B cell (primary cell): ENCODE measurements at regions not wholly inside any gene's neighbourhood (a gene's known extent, or its start where the extent isn't known, plus 50 kb on each side); places are given as distances from the start of the nearest gene placed in this dataset.

Experiments
- ATAC-seq: fragments of 200-7000 bp; cut with Tn5 transposase; one replicate; pipeline ENCODE4 v1.10.0; 2021; ENCODE audit warnings: low read depth, mild to moderate bottlenecking, moderate number of reproducible peaks, moderate library complexity
- CTCF ChIA-PET: fragments of 350-600 bp; sonication (Branson Sonifier 250); formaldehyde crosslinking; loops from one replicate; lab custom pipeline; 2021; ENCODE audit warnings: antibody characterized with exemption, inconsistent platforms; lab: Charles Lee
- POLR2A ChIA-PET: fragments of 350-600 bp; sonication (Branson Sonifier 250); formaldehyde crosslinking; loops from one replicate; lab custom pipeline; 2021; ENCODE audit warnings: antibody characterized with exemption; lab: Charles Lee
- DNase-seq: peaks from one replicate; pipeline ENCODE4 v3.0.0; 2013
- H2AFZ ChIP-seq: 2 replicates; pipeline ENCODE4 v1.6.1; 2012; ENCODE audit warnings: mild to moderate bottlenecking, low read depth, low read length; ENCODE audit not compliant: insufficient read depth, poor library complexity, severe bottlenecking
- H3K27ac ChIP-seq, 2 donors: 1 replicate in 1 of 2; 2 replicates in 1 of 2; pipeline ENCODE4 v1.5.1; 2012 to 2013; ENCODE audit warnings: low read length in 2 of 2, mild to moderate bottlenecking in 2 of 2, moderate library complexity in 1 of 2
- H3K27me3 ChIP-seq, 4 experiments: fragments of 200-600 bp in 1 of 4; sonication (generic) in 1 of 4; replicated peaks in 1 of 4; 1 replicate in 2 of 4; 2 replicates in 2 of 4; pipeline versions ENCODE4 v1.6.1 to v1.7.0; 2013 to 2016; ENCODE audit warnings: low read length in 3 of 4, mild to moderate bottlenecking in 2 of 4, mixed read lengths in 1 of 4, moderate library complexity in 1 of 4; ENCODE audit not compliant: insufficient read depth in 4 of 4, control insufficient read depth in 3 of 4; ENCODE audit errors: control extremely low read depth in 1 of 4
- H3K36me3 ChIP-seq, 2 experiments: replicated peaks in 1 of 2; 1 replicate in 1 of 2; 2 replicates in 1 of 2; pipeline versions ENCODE4 v1.6.1 to v1.7.1; 2013; ENCODE audit warnings: low read length in 1 of 2; ENCODE audit not compliant: insufficient read depth in 2 of 2, control insufficient read depth in 1 of 2; ENCODE audit errors: control extremely low read depth in 1 of 2, extremely low read depth in 1 of 2
- H3K4me1 ChIP-seq, 2 donors: fragments of 200-600 bp in 1 of 2; sonication (generic) in 1 of 2; 1 replicate in 1 of 2; 2 replicates in 1 of 2; pipeline versions ENCODE4 v1.5.1 to v1.6.1; 2013 to 2017; ENCODE audit warnings: low read length in 2 of 2; ENCODE audit not compliant: control insufficient read depth in 2 of 2, insufficient read depth in 2 of 2
- H3K4me2 ChIP-seq: replicated peaks from 2 replicates; pipeline ENCODE3; 2012; ENCODE audit warnings: mild to moderate bottlenecking, low read depth, low read length; ENCODE audit not compliant: poor library complexity, severe bottlenecking
- H3K4me3 ChIP-seq, 5 experiments: fragments of 200-600 bp in 1 of 5; sonication (generic) in 1 of 5; 1 replicate in 3 of 5; 2 replicates in 2 of 5; pipeline versions ENCODE4 v1.5.1 to v1.7.0; 2011 to 2016; ENCODE audit warnings: low read length in 4 of 5, mild to moderate bottlenecking in 4 of 5, low read depth in 2 of 5, control low read depth in 1 of 5, moderate library complexity in 1 of 5; ENCODE audit not compliant: insufficient read depth in 1 of 5; ENCODE audit errors: control extremely low read depth in 1 of 5, extremely low read depth in 1 of 5
- H3K79me2 ChIP-seq: fragments of 200-600 bp; sonication (generic); one replicate; pipeline ENCODE4 v1.6.0; 2016; ENCODE audit warnings: low read length; ENCODE audit not compliant: control insufficient read depth, insufficient read depth
- H3K9ac ChIP-seq: fragments of 200-600 bp; sonication (generic); 2 replicates; pipeline ENCODE4 v1.6.1; 2017; ENCODE audit warnings: mild to moderate bottlenecking, low read length, moderate library complexity
- H3K9me3 ChIP-seq, 3 donors: one replicate each; pipeline versions ENCODE4 v1.6.1 to v1.7.1; 2013; ENCODE audit warnings: low read length in 2 of 3; ENCODE audit not compliant: control insufficient read depth in 2 of 3, insufficient read depth in 1 of 3; ENCODE audit errors: control extremely low read depth in 1 of 3
- H4K20me1 ChIP-seq: 2 replicates; pipeline ENCODE4 v1.6.0; 2012; ENCODE audit warnings: mild to moderate bottlenecking, low read length; ENCODE audit not compliant: insufficient read depth, control insufficient read depth, poor library complexity, severe bottlenecking
- H3K27ac Mint-ChIP-seq: one replicate; pipeline ENCODE4 v1.8.0; 2021; ENCODE audit warnings: mixed read lengths
- H3K27me3 Mint-ChIP-seq: one replicate; pipeline ENCODE4 v1.8.0; 2021; ENCODE audit warnings: mixed read lengths
- H3K4me1 Mint-ChIP-seq: one replicate; pipeline ENCODE4 v1.8.0; 2021; ENCODE audit warnings: mixed read lengths
- H3K4me3 Mint-ChIP-seq: one replicate; pipeline ENCODE4 v1.8.0; 2021; ENCODE audit warnings: mixed read lengths
- H3K9me3 Mint-ChIP-seq: one replicate; pipeline ENCODE4 v1.8.0; 2022; ENCODE audit warnings: mixed read lengths; ENCODE audit not compliant: insufficient read depth
- EZH2 ChIP-seq: IDR thresholded peaks from 2 replicates; pipeline ENCODE4 v1.6.1; 2012; ENCODE audit warnings: borderline replicate concordance, low read depth, mild to moderate bottlenecking, moderate library complexity, low read length; ENCODE audit not compliant: insufficient read depth, poor library complexity, severe bottlenecking
- WGBS: methylation state at CpG from one replicate; pipeline ENCODE4 v1.1.5; 2013; ENCODE audit warnings: missing lambda C conversion rate; ENCODE audit not compliant: insufficient coverage; 5-methylcytosine and 5-hydroxymethylcytosine counted together
- intact Hi-C: fragments of 100-400 bp; cut with micrococcal nuclease; formaldehyde crosslinking; loops from one replicate; pipeline ENCODE4 v1.10.0; 2022
- TF ChIP-seq, protein P1 (sequence below): fragments of 200-600 bp; IDR thresholded peaks from one replicate; pipeline ENCODE4 v1.8.0; 2022; ENCODE audit warnings: antibody characterized with exemption, mild to moderate bottlenecking

DNA sequence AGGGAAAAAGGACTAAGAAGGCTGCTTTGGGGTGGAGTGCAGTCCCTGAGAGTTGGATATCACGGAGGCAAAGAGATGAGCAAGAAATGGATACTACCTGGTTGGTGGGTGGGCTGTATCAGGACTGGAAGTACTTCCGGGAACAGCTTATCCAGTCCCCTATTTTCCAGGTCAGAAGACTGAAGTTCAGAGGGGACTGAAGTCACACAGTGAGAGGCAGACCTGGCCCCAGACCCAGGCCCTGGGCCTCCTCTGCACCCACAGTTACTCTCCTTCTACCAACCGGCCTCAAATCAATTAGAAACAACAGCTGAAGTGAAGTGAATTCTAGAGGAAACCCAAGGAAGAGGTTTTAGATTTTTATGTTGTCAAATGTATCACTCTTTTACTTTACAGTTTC is 93.6 kb upstream of the ALDH1B1 start:
- Histone ChIP-seq H3K4me1 (no peaks in the 10 kb centered on the region), H3K36me3 (no peaks in the 10 kb centered on the region), H3K4me2 (no peak overlapping the region), H2AFZ (no peak overlapping the region), H3K79me2 (no peaks in the 10 kb centered on the region), H3K9ac (no peak overlapping the region), H3K4me3 (no peak overlapping the region), H4K20me1 (no peaks in the 10 kb centered on the region), H3K27me3 (peaks cover 0 to 3% (median 0%) of the 10 kb centered on the region in 4 experiments), H3K9me3 (no peaks in the 10 kb centered on the region), H3K27ac (no peak overlapping the region)
- no peak for TF ChIP-seq EZH2
- TF ChIP-seq, protein P1, sequence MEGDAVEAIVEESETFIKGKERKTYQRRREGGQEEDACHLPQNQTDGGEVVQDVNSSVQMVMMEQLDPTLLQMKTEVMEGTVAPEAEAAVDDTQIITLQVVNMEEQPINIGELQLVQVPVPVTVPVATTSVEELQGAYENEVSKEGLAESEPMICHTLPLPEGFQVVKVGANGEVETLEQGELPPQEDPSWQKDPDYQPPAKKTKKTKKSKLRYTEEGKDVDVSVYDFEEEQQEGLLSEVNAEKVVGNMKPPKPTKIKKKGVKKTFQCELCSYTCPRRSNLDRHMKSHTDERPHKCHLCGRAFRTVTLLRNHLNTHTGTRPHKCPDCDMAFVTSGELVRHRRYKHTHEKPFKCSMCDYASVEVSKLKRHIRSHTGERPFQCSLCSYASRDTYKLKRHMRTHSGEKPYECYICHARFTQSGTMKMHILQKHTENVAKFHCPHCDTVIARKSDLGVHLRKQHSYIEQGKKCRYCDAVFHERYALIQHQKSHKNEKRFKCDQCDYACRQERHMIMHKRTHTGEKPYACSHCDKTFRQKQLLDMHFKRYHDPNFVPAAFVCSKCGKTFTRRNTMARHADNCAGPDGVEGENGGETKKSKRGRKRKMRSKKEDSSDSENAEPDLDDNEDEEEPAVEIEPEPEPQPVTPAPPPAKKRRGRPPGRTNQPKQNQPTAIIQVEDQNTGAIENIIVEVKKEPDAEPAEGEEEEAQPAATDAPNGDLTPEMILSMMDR: no peak
- 82% methylated on average over 1 of the region's 3 CpGs for WGBS
- DNase-seq (no peak), ATAC-seq (no peak)
- H3K4me3 Mint-ChIP-seq: no peak overlapping the region
- peaks cover 13% of the 10 kb centered on the region for H3K27me3 Mint-ChIP-seq
- no peaks in the 10 kb centered on the region for H3K9me3 Mint-ChIP-seq
- H3K4me1 Mint-ChIP-seq: no peaks in the 10 kb centered on the region
- H3K27ac Mint-ChIP-seq: no peak overlapping the region
- intact Hi-C loops: no loop called here
- ChIA-PET POLR2A (no interaction called here), CTCF (interaction anchor here (0.6 kb wide), 1 partner anchor 337 kb away, joined by 3 read pairs; no protein-coding TSS in a partner anchor)

DNA sequence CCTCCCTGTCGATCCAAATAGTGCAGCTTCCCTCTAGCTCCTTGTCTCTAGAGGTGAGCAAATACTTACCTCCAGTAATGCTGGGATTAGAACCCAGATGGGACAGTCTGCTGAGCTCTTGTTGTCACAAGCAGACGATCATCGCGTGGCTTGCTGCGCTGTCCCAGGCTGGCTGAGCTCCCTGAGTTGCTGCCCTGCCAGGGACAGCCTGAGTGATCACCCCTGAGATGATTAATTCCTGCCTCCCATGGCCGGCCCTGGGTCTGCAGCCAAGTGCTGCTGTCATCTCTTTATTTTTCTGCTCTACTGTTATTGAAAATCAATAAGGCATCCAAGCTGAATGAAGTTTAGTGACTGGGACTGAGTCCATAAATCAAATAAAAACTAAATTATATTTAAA is 94.0 kb upstream of the ALDH1B1 start:
- 91% methylated on average over 6 of the region's 6 CpGs for WGBS
- DNase-seq (no peak), ATAC-seq (no peak)
- no peak overlapping the region for H3K4me3 Mint-ChIP-seq
- Histone ChIP-seq H3K9me3 (no peaks in the 10 kb centered on the region), H3K4me3 (no peak overlapping the region), H3K4me2 (no peak overlapping the region), H3K79me2 (no peaks in the 10 kb centered on the region), H3K27me3 (peaks cover 0 to 3% (median 0%) of the 10 kb centered on the region in 4 experiments), H3K27ac (no peak overlapping the region), H3K4me1 (no peaks in the 10 kb centered on the region), H3K36me3 (no peaks in the 10 kb centered on the region), H3K9ac (no peak overlapping the region), H4K20me1 (no peaks in the 10 kb centered on the region), H2AFZ (no peak overlapping the region)
- TF ChIP-seq, protein P1: no peak
- TF ChIP-seq EZH2: no peak
- H3K27me3 Mint-ChIP-seq: peaks cover 13% of the 10 kb centered on the region
- H3K27ac Mint-ChIP-seq: no peak overlapping the region
- intact Hi-C loops: no loop called here
- ChIA-PET CTCF (no interaction called here), POLR2A (no interaction called here)
- no peaks in the 10 kb centered on the region for H3K9me3 Mint-ChIP-seq
- H3K4me1 Mint-ChIP-seq: no peaks in the 10 kb centered on the region
